ENCODE measurements at regions not wholly inside any gene's neighbourhood (a gene's known extent, or its start where the extent isn't known, plus 50 kb on each side); places are given as distances from the start of the nearest gene placed in this dataset.
A peak's percentile ranks its signal among the peaks of the same experiment; 100 is the strongest.
"Not testable (repeated sequence)": the region's sequence is repeated elsewhere in the genome, so short reads cannot be mapped to it uniquely, and the experiment has no call there.

GRCh38 chr13:83470133-83470797 lies 412.0 kb downstream of the SLITRK1 start:
- H3K4me3 ChIP-seq (ENCODE audit: low read depth, low read length) = no peak overlapping the region
- TF ChIP-seq, protein P1, sequence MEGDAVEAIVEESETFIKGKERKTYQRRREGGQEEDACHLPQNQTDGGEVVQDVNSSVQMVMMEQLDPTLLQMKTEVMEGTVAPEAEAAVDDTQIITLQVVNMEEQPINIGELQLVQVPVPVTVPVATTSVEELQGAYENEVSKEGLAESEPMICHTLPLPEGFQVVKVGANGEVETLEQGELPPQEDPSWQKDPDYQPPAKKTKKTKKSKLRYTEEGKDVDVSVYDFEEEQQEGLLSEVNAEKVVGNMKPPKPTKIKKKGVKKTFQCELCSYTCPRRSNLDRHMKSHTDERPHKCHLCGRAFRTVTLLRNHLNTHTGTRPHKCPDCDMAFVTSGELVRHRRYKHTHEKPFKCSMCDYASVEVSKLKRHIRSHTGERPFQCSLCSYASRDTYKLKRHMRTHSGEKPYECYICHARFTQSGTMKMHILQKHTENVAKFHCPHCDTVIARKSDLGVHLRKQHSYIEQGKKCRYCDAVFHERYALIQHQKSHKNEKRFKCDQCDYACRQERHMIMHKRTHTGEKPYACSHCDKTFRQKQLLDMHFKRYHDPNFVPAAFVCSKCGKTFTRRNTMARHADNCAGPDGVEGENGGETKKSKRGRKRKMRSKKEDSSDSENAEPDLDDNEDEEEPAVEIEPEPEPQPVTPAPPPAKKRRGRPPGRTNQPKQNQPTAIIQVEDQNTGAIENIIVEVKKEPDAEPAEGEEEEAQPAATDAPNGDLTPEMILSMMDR (IDR thresholded peaks at IDR 0.05; ENCODE audit: low read depth, low read length) = no peak

DNA sequence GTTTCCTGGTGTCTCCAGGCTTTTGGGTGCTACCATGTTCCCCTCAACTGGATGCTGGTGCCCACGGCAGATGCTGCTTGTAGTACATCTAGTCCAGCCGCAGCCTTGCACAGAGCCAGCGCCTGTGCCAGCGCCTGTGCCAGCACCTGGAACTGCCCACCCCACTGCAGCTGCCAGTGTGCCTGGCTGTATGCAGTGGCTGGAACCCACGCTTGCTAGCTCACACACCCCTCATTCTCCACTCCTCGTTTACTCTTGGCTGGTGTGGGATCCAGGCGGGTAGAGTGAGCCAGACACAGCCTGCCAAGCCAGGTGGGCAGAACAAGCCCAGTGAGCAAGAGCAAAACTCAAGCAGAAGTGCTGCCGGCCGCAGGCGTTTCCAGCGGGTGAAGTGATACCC lies 428.6 kb downstream of the SLITRK1 start:
- TF ChIP-seq, protein P1 (IDR thresholded peaks at IDR 0.05; ENCODE audit: low read depth, low read length) = no peak

GRCh38 chr13:83453300-83453699 lies 429.0 kb downstream of the SLITRK1 start:
- TF ChIP-seq, protein P1 (IDR thresholded peaks at IDR 0.05; ENCODE audit: low read depth, low read length) = no peak
- H3K4me3 ChIP-seq (ENCODE audit: low read depth, low read length) = no peak overlapping the region

More for the DNA sequence above, 428.6 kb downstream of the SLITRK1 start:
- H3K4me3 ChIP-seq (ENCODE audit: low read depth, low read length) = no peak overlapping the region

- no peak overlapping the region for H3K4me3 ChIP-seq (ENCODE audit: low read depth, low read length)
- TF ChIP-seq, protein P1 (IDR thresholded peaks at IDR 0.05; ENCODE audit: low read depth, low read length) = no peak
Measured at GRCh38 chr13:83452292-83452950, 429.9 kb downstream of the SLITRK1 start.

DNA sequence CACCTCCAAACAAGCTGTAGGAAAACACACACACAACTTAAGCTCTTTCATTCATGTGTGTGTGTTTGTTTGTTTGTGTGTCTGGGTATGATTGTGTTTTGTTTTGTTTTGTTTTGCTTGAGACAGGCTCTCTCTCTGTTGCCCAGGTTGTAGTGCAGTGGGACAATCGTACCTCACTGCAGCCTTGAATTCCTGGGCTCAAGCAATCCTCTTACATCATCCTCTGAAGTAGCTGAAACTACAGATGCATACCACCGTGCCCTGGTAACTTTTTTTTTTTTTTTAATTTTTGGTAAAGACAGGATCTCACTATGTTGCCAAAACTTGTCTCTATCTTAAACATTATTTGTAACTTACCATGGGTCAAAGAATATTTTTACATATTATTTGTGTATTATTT lies 431.7 kb downstream of the SLITRK1 start:
- TF ChIP-seq, protein P1 (IDR thresholded peaks at IDR 0.05; ENCODE audit: low read depth, low read length) = no peak
- H3K4me3 ChIP-seq (ENCODE audit: low read depth, low read length) = no peak overlapping the region

- TF ChIP-seq, protein P1 (IDR thresholded peaks at IDR 0.05; ENCODE audit: low read depth, low read length) = no peak
- H3K4me3 ChIP-seq (ENCODE audit: low read depth, low read length) = 0 out of 2 replicates have a peak overlapping the region, but pooled peaks have one; percentile 12
Measured at GRCh38 chr13:83449668-83450395, 432.4 kb downstream of the SLITRK1 start.

DNA sequence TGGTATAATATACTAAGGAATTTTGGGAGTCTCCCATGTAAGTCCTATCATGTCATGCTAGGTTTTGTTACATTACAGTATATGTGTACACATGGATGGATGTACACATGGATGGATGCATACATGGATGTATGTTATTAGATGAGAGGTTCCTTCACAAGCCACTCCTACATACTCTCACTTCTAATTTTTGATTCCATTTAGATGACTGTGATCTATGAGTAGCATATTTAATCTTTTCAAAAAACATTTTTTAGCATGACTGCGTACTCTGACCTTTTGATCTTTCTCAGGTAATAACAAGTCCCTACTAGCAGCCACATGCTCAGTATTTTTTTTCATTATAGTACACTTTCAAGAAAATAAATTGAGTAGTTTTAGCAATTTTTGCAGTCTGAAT lies 441.8 kb downstream of the SLITRK1 start:
- no peak overlapping the region for H3K4me3 ChIP-seq (ENCODE audit: low read depth, low read length)
- TF ChIP-seq, protein P1 (IDR thresholded peaks at IDR 0.05; ENCODE audit: low read depth, low read length) = no peak

DNA sequence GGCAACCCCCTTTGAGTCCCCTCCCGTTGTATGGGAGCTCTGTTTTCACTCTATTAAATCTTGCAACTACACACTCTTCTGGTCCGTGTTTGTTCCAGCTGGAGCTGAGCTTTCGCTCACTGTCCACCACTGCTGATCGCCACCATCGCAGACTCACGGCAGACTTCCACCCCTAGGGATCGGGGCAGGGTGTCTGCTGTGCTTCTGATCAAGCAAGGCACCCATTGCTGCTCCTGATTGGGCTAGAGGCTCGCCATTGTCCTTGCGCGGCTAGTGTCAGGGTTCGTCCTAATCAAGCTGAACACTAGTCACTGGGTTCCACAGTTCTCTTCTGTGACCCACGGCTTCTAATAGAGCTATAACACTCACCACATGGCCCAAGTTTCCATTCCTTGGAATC lies 442.8 kb downstream of the SLITRK1 start:
- not testable (repeated sequence) for H3K4me3 ChIP-seq (ENCODE audit: low read depth, low read length)

Data from WI38 (cell line).